H1 (cell line): ENCODE measurements at regions not wholly inside any gene's neighbourhood (a gene's known extent, or its start where the extent isn't known, plus 50 kb on each side); places are given as distances from the start of the nearest gene placed in this dataset.

Experiments used
- CTCF ChIA-PET: fragments of 300-600 bp; sonication (Branson Sonifier 250); formaldehyde crosslinking; loops from one replicate; lab custom pipeline; 2021; ENCODE audit not compliant: partially characterized antibody; lab: Charles Lee
- POLR2A ChIA-PET: fragments of 300-600 bp; sonication (Branson Sonifier 250); formaldehyde crosslinking; loops from one replicate; lab custom pipeline; 2021; ENCODE audit warnings: inconsistent platforms; ENCODE audit not compliant: partially characterized antibody; lab: Charles Lee
- DNase-seq, 2 experiments: peaks; one replicate each; pipeline versions ENCODE4 v3.0.0 to v3.0.0-alpha.2; 2010 to 2022; ENCODE audit warnings: low spot score in 2 of 2, low read depth in 1 of 2, mixed read lengths in 1 of 2
- FAIRE-seq: peaks from 2 replicates; lab custom pipeline; 2011; peaks lifted over from hg19 to GRCh38; lab: Jason Lieb, UNC
- H2AFZ ChIP-seq: 2 replicates; pipeline ENCODE4 v1.8.1; 2012; ENCODE audit warnings: low read length, inconsistent platforms
- H2AK5ac ChIP-seq: 2 replicates; pipeline ENCODE4 v1.6.1; 2013; ENCODE audit warnings: low read depth, low read length
- H2BK120ac ChIP-seq: replicated peaks from 2 replicates; pipeline ENCODE3; 2013; ENCODE audit warnings: low read depth, low read length, inconsistent platforms
- H2BK12ac ChIP-seq: 2 replicates; pipeline ENCODE4 v1.6.1; 2013; ENCODE audit warnings: low read depth, low read length
- H2BK15ac ChIP-seq: 2 replicates; pipeline ENCODE4 v1.6.1; 2013; ENCODE audit warnings: low read length
- H2BK20ac ChIP-seq: 2 replicates; pipeline ENCODE4 v1.6.1; 2013; ENCODE audit warnings: low read length
- H2BK5ac ChIP-seq: 2 replicates; pipeline ENCODE4 v1.6.1; 2013; ENCODE audit warnings: low read depth, low read length
- H3K14ac ChIP-seq: 2 replicates; pipeline ENCODE4 v1.6.1; 2013; ENCODE audit warnings: inconsistent platforms; ENCODE audit not compliant: insufficient read length
- H3K18ac ChIP-seq: 2 replicates; pipeline ENCODE4 v1.6.1; 2013; ENCODE audit warnings: low read length; ENCODE audit errors: extremely low read depth
- H3K23ac ChIP-seq: 2 replicates; pipeline ENCODE4 v1.6.1; 2013; ENCODE audit warnings: inconsistent platforms; ENCODE audit not compliant: insufficient read length
- H3K23me2 ChIP-seq: 2 replicates; pipeline ENCODE4 v1.6.1; 2013; ENCODE audit warnings: low read depth, low read length
- H3K27ac ChIP-seq: 2 replicates; pipeline ENCODE4 v1.6.1; 2011; ENCODE audit warnings: low read depth, low read length, inconsistent platforms
- H3K27me3 ChIP-seq, 4 experiments: replicated peaks in 1 of 4; 1 replicate in 1 of 4; 2 replicates in 3 of 4; pipeline versions ENCODE4 v1.6.1 to v1.8.1; 2011 to 2013; ENCODE audit warnings: low read length in 3 of 4, mild to moderate bottlenecking in 3 of 4, inconsistent platforms in 2 of 4, mixed read lengths in 2 of 4, moderate library complexity in 1 of 4; ENCODE audit not compliant: control insufficient read depth in 3 of 4, insufficient read depth in 3 of 4; ENCODE audit errors: extremely low read depth in 1 of 4
- H3K36me3 ChIP-seq, 4 experiments: 2 replicates each; pipeline versions ENCODE4 v1.6.1 to v1.8.1; 2011 to 2013; ENCODE audit warnings: mild to moderate bottlenecking in 4 of 4, low read length in 3 of 4, moderate library complexity in 2 of 4, control low read depth in 1 of 4, inconsistent platforms in 1 of 4; ENCODE audit not compliant: insufficient read depth in 4 of 4, control insufficient read depth in 2 of 4
- H3K4ac ChIP-seq: replicated peaks from 2 replicates; pipeline ENCODE3; 2013; ENCODE audit warnings: low read length, low read depth, mixed read lengths, inconsistent platforms; ENCODE audit not compliant: insufficient read length
- H3K4me1 ChIP-seq, 4 experiments: replicated peaks in 1 of 4; 1 replicate in 1 of 4; 2 replicates in 3 of 4; pipeline versions ENCODE4 v1.6.1 to v1.8.1; 2011 to 2013; ENCODE audit warnings: low read length in 3 of 4, inconsistent platforms in 2 of 4, mixed read lengths in 1 of 4; ENCODE audit not compliant: insufficient read depth in 4 of 4, control insufficient read depth in 3 of 4
- H3K4me2 ChIP-seq, 2 experiments: 2 replicates each; pipeline versions ENCODE4 v1.6.1 to v1.8.1; 2011 to 2013; ENCODE audit warnings: low read depth in 2 of 2, low read length in 2 of 2, control low read depth in 1 of 2, inconsistent platforms in 1 of 2, mild to moderate bottlenecking in 1 of 2; ENCODE audit not compliant: insufficient read depth in 1 of 2
- H3K4me3 ChIP-seq, 4 experiments: fragments of 200-600, 300-600 bp in 1 of 4; sonication (generic), shearing (Covaris generic), sonication (Bioruptor Twin) in 1 of 4; 2 replicates each; pipeline versions ENCODE4 v1.5.1 to v1.8.1; 2011 to 2016; ENCODE audit warnings: low read length in 4 of 4, low read depth in 3 of 4, control low read depth in 2 of 4, inconsistent platforms in 2 of 4, mild to moderate bottlenecking in 2 of 4, mixed read lengths in 1 of 4, moderate library complexity in 1 of 4; ENCODE audit not compliant: insufficient read depth in 2 of 4; ENCODE audit errors: extremely low read depth in 1 of 4
- H3K56ac ChIP-seq: replicated peaks from 2 replicates; pipeline ENCODE3; 2013; ENCODE audit warnings: low read depth, mild to moderate bottlenecking, mixed read lengths, low read length, inconsistent platforms; ENCODE audit not compliant: insufficient read length
- H3K79me1 ChIP-seq: 2 replicates; pipeline ENCODE4 v1.6.1; 2013; ENCODE audit warnings: low read depth, low read length, control low read depth
- H3K79me2 ChIP-seq, 2 experiments: 2 replicates each; pipeline versions ENCODE4 v1.6.1 to v1.8.1; 2012 to 2013; ENCODE audit warnings: low read length in 2 of 2, mild to moderate bottlenecking in 2 of 2, inconsistent platforms in 1 of 2; ENCODE audit not compliant: insufficient read depth in 2 of 2, control insufficient read depth in 1 of 2
- H3K9ac ChIP-seq, 4 experiments: replicated peaks in 1 of 4; 1 replicate in 1 of 4; 2 replicates in 3 of 4; pipeline versions ENCODE4 v1.6.1 to v1.8.1; 2011 to 2013; ENCODE audit warnings: low read depth in 3 of 4, low read length in 3 of 4, control low read depth in 2 of 4, mild to moderate bottlenecking in 2 of 4, moderate library complexity in 2 of 4, inconsistent platforms in 1 of 4; ENCODE audit errors: extremely low read depth in 1 of 4
- H3K9me3 ChIP-seq, 2 experiments: 2 replicates each; pipeline versions ENCODE4 v1.6.1 to v1.8.1; 2012 to 2013; ENCODE audit warnings: mild to moderate bottlenecking in 2 of 2, moderate library complexity in 2 of 2, control low read depth in 1 of 2, inconsistent platforms in 1 of 2, low read depth in 1 of 2, low read length in 1 of 2, mixed read lengths in 1 of 2; ENCODE audit not compliant: insufficient read depth in 2 of 2
- H4K20me1 ChIP-seq, 2 experiments: replicated peaks in 1 of 2; 2 replicates each; pipeline versions ENCODE3 to v1.8.1; 2011 to 2013; ENCODE audit warnings: inconsistent platforms in 2 of 2, low read length in 2 of 2, mild to moderate bottlenecking in 1 of 2; ENCODE audit not compliant: insufficient read depth in 2 of 2, control insufficient read depth in 1 of 2
- H4K5ac ChIP-seq: 2 replicates; pipeline ENCODE4 v1.6.1; 2013; ENCODE audit warnings: low read length, low read depth, mixed read lengths, inconsistent platforms; ENCODE audit not compliant: insufficient read length
- H4K8ac ChIP-seq: 2 replicates; pipeline ENCODE4 v1.8.0; 2013; ENCODE audit warnings: mild to moderate bottlenecking, moderate library complexity, low read length, inconsistent platforms; ENCODE audit not compliant: insufficient read depth; ENCODE audit errors: extremely low read depth
- H4K91ac ChIP-seq: replicated peaks from 2 replicates; pipeline ENCODE3; 2013; ENCODE audit warnings: low read length, mixed read lengths, inconsistent platforms; ENCODE audit not compliant: insufficient read length
- BACH1 ChIP-seq: IDR thresholded peaks from 2 replicates; pipeline ENCODE4 v1.6.1; 2012; ENCODE audit warnings: low read length, improper control_type of control experiment
- CHD2 ChIP-seq: IDR thresholded peaks from 2 replicates; pipeline ENCODE4 v1.6.1; 2012; ENCODE audit warnings: low read length, improper control_type of control experiment
- CTBP2 ChIP-seq: IDR thresholded peaks from 2 replicates; pipeline ENCODE4 v1.7.0; 2011; ENCODE audit warnings: borderline replicate concordance, mild to moderate bottlenecking, moderate library complexity, mixed read lengths, low read length; ENCODE audit not compliant: insufficient read depth, insufficient read length
- USF2 ChIP-seq: IDR thresholded peaks from 2 replicates; pipeline ENCODE4 v1.6.1; 2011; ENCODE audit warnings: low read length, improper control_type of control experiment
- WGBS, 2 experiments: shearing (Covaris generic) in 1 of 2; methylation state at CpG; one replicate each; pipeline versions ENCODE4 v1.1.6 to v1.1.7; 2013 to 2015; ENCODE audit warnings: low lambda C conversion rate in 2 of 2, mixed read lengths in 2 of 2, inconsistent platforms in 1 of 2, low coverage in 1 of 2, missing lambda C conversion rate in 1 of 2; ENCODE audit not compliant: insufficient replicate concordance in 2 of 2, insufficient coverage in 1 of 2, insufficient read length in 1 of 2; ENCODE audit errors: extremely low coverage in 1 of 2, missing lambda C conversion rate in 1 of 2; 5-methylcytosine and 5-hydroxymethylcytosine counted together

- no peak overlapping the region for H2AFZ ChIP-seq
- H4K8ac ChIP-seq = no peak overlapping the region
- TF ChIP-seq USF2 (no peak), CTBP2 (no peak), BACH1 (no peak), CHD2 (no peak)
- no peak overlapping the region for H4K5ac ChIP-seq
- FAIRE-seq (no peak), DNase-seq (no peak)
- ChIA-PET POLR2A (interaction anchor here (1.1 kb wide), 1 partner anchor 11 kb away, joined by 3 read pairs; no protein-coding TSS in a partner anchor), CTCF (interaction anchor here (0.9 to 2.7 kb wide), 3 partner anchors 12 to 158 kb away, joined by 3 to 7 read pairs (median 4); no protein-coding TSS in a partner anchor)
- no peaks in the 10 kb centered on the region for H3K79me2 ChIP-seq
- H3K27ac ChIP-seq = no peak overlapping the region
- peaks cover 24 to 27% of the 10 kb centered on the region in 2 experiments for H3K9me3 ChIP-seq
- no peaks in the 10 kb centered on the region for H3K23me2 ChIP-seq
- 0 out of 2 replicates have a peak overlapping the region, but pooled peaks have one; percentile 75 for H2AK5ac ChIP-seq
- no peaks in the 10 kb centered on the region for H3K27me3 ChIP-seq
- no peak overlapping the region for H3K4me2 ChIP-seq
- no peak overlapping the region for H3K23ac ChIP-seq
- no peak overlapping the region for H2BK5ac ChIP-seq
- H2BK12ac ChIP-seq = no peak overlapping the region
- H3K4me1 ChIP-seq = no peaks in the 10 kb centered on the region
- no peak overlapping the region for H2BK20ac ChIP-seq
- H3K56ac ChIP-seq = no peak overlapping the region
- H4K20me1 ChIP-seq = no peaks in the 10 kb centered on the region
- H2BK15ac ChIP-seq = no peak overlapping the region
- H3K36me3 ChIP-seq = 0 out of 8 replicates have a peak, but pooled peaks cover 0 to 2% (median 0%) of the 10 kb centered on the region in 4 experiments
- no peak overlapping the region for H2BK120ac ChIP-seq
- WGBS, 2 experiments = 91% methylated on average over 2 of the region's 2 CpGs; no CpG with 5 or more reads in 1 of the 2 experiments
- H4K91ac ChIP-seq = no peak overlapping the region
- no peak overlapping the region for H3K9ac ChIP-seq
- no peak overlapping the region for H3K14ac ChIP-seq
- no peak overlapping the region for H3K4ac ChIP-seq
- H3K18ac ChIP-seq = no peak overlapping the region
- no peak overlapping the region for H3K4me3 ChIP-seq
- H3K79me1 ChIP-seq = no peaks in the 10 kb centered on the region
These were observed 52.6 kb upstream of the CYP2C8 start for GRCh38 chr10:95121904-95122303.
